GM10266 (cell line): ENCODE measurements at regions not wholly inside any gene's neighbourhood (a gene's known extent, or its start where the extent isn't known, plus 50 kb on each side); places are given as distances from the start of the nearest gene placed in this dataset.
A peak's percentile ranks its signal among the peaks of the same experiment; 100 is the strongest.

Source experiments
- DNase-seq: peaks from one replicate; pipeline ENCODE4 v3.0.0; 2012; ENCODE audit errors: extremely low spot score
- TF ChIP-seq, protein P1 (sequence below): IDR thresholded peaks from 2 replicates; pipeline ENCODE4 v1.5.1; 2012; ENCODE audit warnings: mild to moderate bottlenecking, low read depth; ENCODE audit not compliant: control insufficient read depth, insufficient read depth; ENCODE audit errors: missing control alignments

- DNase-seq = no peak
- TF ChIP-seq, protein P1, sequence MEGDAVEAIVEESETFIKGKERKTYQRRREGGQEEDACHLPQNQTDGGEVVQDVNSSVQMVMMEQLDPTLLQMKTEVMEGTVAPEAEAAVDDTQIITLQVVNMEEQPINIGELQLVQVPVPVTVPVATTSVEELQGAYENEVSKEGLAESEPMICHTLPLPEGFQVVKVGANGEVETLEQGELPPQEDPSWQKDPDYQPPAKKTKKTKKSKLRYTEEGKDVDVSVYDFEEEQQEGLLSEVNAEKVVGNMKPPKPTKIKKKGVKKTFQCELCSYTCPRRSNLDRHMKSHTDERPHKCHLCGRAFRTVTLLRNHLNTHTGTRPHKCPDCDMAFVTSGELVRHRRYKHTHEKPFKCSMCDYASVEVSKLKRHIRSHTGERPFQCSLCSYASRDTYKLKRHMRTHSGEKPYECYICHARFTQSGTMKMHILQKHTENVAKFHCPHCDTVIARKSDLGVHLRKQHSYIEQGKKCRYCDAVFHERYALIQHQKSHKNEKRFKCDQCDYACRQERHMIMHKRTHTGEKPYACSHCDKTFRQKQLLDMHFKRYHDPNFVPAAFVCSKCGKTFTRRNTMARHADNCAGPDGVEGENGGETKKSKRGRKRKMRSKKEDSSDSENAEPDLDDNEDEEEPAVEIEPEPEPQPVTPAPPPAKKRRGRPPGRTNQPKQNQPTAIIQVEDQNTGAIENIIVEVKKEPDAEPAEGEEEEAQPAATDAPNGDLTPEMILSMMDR = no peak
Observed at GRCh38 chr2:38492042-38492615, 110.6 kb downstream of the HNRNPLL start.

DNA sequence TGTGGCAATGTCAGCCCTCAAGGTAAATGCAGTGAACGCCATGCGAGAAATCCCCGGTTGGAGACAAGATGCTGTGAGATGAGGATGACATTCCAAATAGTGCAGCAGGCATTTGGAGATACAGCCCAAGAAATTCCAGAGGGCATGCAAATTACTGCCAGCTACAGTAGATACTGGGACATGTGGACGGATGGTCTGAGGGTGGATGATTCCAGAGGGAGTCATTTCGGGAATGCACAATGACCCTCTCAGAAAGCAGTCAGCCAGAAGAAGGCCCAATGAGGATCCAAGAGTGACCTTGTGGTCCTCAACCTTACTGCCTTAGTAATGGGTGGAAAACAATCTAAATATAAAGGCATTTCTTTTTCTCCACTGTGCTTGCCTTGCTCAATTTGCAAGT, 111.3 kb downstream of the HNRNPLL start:
- DNase-seq = no peak
- TF ChIP-seq, protein P1 = no peak

- DNase-seq = no peak
- TF ChIP-seq, protein P1 = no peak
Observed at GRCh38 chr2:38489846-38490245, 112.8 kb upstream of the ATL2 start.

DNA sequence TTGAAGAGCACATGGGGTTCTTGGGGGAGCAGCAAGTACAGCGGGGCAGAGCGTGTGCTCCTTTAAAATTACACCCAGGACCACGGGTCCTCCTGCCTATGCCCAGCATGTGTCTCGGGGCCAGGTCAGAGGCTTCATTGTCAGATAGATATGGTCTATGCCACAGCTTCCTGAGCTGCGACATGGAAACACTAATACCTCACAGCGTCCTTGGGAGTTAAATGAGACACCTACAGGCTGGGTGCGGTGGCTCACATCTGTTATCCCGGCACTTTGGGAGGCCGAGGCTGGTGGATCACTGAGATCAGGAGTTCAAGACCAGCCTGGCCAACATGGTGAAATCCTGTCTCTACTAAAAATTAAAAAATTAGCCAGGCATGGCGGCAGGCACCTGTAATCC, 110.8 kb upstream of the ATL2 start:
- no peak for DNase-seq

GRCh38 chr2:38486213-38487026, 109.3 kb upstream of the ATL2 start:
- TF ChIP-seq, protein P1 = no peak
- DNase-seq = no peak

More for the DNA sequence above, 110.8 kb upstream of the ATL2 start:
- TF ChIP-seq, protein P1 = no peak

DNA sequence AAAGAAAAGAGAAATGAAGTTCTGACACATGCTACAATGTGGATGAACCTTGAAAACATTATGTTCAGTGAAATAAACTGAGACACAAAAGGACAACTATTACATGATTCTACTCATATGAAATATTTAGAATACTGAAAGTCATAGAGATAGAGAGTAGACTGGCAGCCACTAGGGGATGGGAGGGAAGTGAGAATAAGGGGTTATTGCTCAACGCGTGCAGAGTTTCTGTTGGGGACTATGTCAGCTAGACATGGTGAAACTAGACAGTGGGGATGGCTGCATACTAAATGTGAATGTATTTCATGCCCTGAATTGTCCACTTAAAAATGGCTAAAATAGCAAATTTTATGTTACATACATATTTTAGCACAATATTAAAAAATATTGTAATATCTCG, 108.7 kb upstream of the ATL2 start:
- TF ChIP-seq, protein P1 = peak; percentile 2
- peak; percentile 54 for DNase-seq

DNA sequence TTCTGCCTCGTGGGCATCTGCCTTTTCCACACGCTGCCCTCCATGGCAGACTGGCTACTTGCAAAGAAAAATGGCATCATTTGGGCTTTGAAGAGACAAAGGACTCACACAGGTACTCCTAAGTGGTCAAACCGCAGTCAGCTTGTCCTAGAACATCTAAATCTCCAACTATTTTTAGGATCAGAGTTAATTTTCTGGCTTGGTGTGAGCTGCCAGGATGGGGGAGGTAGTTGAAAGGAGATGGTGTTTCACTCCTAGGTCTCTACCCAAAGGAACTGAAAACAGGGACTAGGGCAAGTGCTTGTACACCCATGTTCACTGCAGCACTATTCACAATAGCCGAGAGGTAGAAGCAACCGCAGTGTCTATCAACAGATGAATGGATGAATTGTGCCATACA, 107.9 kb upstream of the ATL2 start:
- TF ChIP-seq, protein P1 = no peak
- DNase-seq = no peak
